ENCODE measurements at regions not wholly inside any gene's neighbourhood (a gene's known extent, or its start where the extent isn't known, plus 50 kb on each side); places are given as distances from the start of the nearest gene placed in this dataset.

DNA sequence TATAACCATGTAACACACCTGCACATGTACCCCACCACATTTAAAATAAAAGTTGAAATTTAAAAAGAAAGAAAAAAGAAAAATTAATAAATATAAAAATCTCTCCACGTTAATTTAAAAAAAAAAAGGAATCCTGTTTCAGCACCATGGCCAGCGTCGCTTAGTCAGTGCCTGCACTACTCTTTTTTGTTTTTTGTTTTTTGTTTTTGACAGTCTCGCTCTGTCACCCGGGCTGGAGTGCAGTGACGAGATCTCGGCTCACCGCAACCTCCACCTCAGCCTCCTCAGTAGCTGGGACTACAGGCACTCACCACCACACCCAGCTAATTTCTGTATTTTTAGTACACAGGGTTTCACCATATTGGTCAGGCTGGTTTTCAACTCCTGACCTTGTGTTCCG lies 835.9 kb downstream of the UQCRFS1 start:
- no peak for TF ChIP-seq YY1 (IDR thresholded peaks at IDR 0.05; ENCODE audit: insufficient read depth, insufficient read length)
- TF ChIP-seq SUZ12 (IDR thresholded peaks at IDR 0.05; ENCODE audit: extremely low read depth, insufficient read depth, insufficient read length) = no peak
- TF ChIP-seq ZNF274 (IDR thresholded peaks at IDR 0.05; ENCODE audit: low read depth, low read length) = no peak
- H3K36me3 ChIP-seq (ENCODE audit: insufficient read depth, insufficient read length, low read length) = no peaks in the 10 kb centered on the region
- no peak for DNase-seq (ENCODE audit: low read depth, low spot score)
- H3K9me3 ChIP-seq (ENCODE audit: insufficient read depth, low read length) = no peaks in the 10 kb centered on the region
- H3K4me1 ChIP-seq (ENCODE audit: insufficient read depth, insufficient read length) = no peaks in the 10 kb centered on the region
- H3K27me3 ChIP-seq (ENCODE audit: insufficient read depth, insufficient read length) = no peaks in the 10 kb centered on the region
- H3K9ac ChIP-seq (ENCODE audit: insufficient read length, low read depth) = no peak overlapping the region
- no peak overlapping the region for H3K4me3 ChIP-seq (ENCODE audit: insufficient read length, low read depth)

DNA sequence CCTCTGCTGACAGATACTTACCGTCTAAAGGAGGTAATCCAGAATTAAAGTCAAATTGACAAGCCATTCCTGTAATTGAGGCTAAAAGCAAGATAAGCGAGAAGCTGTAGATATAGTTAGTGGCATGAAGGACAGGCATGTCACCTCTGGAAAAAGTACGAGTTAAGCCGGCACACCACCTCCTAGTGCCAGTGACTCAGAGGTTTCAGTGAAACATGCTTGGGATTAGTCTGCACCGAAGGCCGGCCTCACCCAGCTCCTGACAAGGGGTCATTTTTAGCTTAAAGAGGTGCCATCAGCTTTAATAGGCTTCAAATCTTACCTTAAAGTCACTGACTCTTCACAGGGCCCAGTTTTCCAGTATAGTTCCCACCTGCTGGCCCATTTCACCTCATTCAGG lies 838.0 kb downstream of the UQCRFS1 start:
- Histone ChIP-seq H3K4me3 (ENCODE audit: insufficient read length, low read depth) (no peak overlapping the region), H3K9ac (ENCODE audit: insufficient read length, low read depth) (no peak overlapping the region), H3K4me1 (ENCODE audit: insufficient read depth, insufficient read length) (no peaks in the 10 kb centered on the region), H3K27me3 (ENCODE audit: insufficient read depth, insufficient read length) (no peaks in the 10 kb centered on the region), H3K9me3 (ENCODE audit: insufficient read depth, low read length) (no peaks in the 10 kb centered on the region), H3K36me3 (ENCODE audit: insufficient read depth, insufficient read length, low read length) (no peaks in the 10 kb centered on the region)
- TF ChIP-seq YY1 (IDR thresholded peaks at IDR 0.05; ENCODE audit: insufficient read depth, insufficient read length) = no peak
- TF ChIP-seq ZNF274 (IDR thresholded peaks at IDR 0.05; ENCODE audit: low read depth, low read length) = no peak
- TF ChIP-seq SUZ12 (IDR thresholded peaks at IDR 0.05; ENCODE audit: extremely low read depth, insufficient read depth, insufficient read length) = no peak
- DNase-seq (ENCODE audit: low read depth, low spot score) = no peak

DNA sequence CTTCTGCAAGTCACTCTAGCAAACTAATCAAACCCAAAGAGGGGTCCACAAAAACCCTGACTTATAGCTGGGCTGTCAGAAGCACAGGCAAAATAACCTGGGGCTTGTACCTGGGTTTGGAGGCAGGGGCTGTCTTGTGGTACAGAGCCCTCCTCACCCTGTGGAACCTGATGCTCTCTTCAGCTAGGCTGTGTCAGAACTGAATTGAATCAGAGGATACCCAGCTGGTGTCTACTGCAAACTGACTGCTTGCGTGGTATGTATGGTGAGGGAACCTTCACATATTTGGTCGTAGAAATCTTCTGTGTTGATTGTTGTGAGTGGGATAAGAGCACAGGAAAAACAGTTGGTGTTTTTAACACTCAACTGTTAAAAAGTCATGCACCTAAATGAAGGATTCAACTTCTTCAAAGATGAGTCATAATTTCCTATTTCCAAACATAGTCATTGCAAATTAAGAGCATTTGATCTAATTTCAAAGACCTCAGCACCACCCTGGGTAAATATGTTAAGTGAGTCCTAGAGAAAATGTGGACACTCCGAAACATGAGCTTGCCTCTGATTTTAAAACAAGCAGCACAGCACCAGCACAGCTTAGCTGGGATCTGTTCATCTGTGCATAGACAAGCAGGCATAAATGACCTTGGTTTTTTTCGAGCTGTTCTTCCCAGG lies 840.2 kb downstream of the UQCRFS1 start:
- no peaks in the 10 kb centered on the region for H3K9me3 ChIP-seq (ENCODE audit: insufficient read depth, low read length)
- no peaks in the 10 kb centered on the region for H3K27me3 ChIP-seq (ENCODE audit: insufficient read depth, insufficient read length)
- no peaks in the 10 kb centered on the region for H3K4me1 ChIP-seq (ENCODE audit: insufficient read depth, insufficient read length)
- TF ChIP-seq SUZ12 (IDR thresholded peaks at IDR 0.05; ENCODE audit: extremely low read depth, insufficient read depth, insufficient read length) (no peak), ZNF274 (IDR thresholded peaks at IDR 0.05; ENCODE audit: low read depth, low read length) (no peak), YY1 (IDR thresholded peaks at IDR 0.05; ENCODE audit: insufficient read depth, insufficient read length) (no peak)
- no peaks in the 10 kb centered on the region for H3K36me3 ChIP-seq (ENCODE audit: insufficient read depth, insufficient read length, low read length)
- H3K9ac ChIP-seq (ENCODE audit: insufficient read length, low read depth) = no peak overlapping the region
- no peak for DNase-seq (ENCODE audit: low read depth, low spot score)
- no peak overlapping the region for H3K4me3 ChIP-seq (ENCODE audit: insufficient read length, low read depth)

DNA sequence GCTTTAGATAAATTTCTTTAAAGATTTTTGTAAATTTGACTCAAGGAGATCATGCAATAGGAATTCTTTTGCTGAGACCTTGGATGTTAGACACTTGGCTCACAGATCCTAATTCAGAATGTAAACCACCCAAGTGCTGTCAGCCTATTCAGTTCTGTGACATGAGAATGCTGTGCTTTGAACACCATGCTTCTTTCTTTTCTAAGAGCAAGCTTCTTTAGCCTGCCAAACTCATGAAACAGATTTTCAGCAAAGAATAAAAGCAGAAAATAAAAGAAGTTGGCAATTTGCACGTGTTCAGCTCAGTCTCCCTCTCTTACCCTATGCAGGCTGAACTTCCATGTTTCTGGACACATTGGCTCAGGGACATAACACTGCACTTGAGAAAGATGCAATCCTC lies 845.8 kb downstream of the UQCRFS1 start:
- Histone ChIP-seq H3K9ac (ENCODE audit: insufficient read length, low read depth) (no peak overlapping the region), H3K9me3 (ENCODE audit: insufficient read depth, low read length) (no peaks in the 10 kb centered on the region), H3K27me3 (ENCODE audit: insufficient read depth, insufficient read length) (peaks cover 2% of the 10 kb centered on the region), H3K4me3 (ENCODE audit: insufficient read length, low read depth) (no peak overlapping the region), H3K4me1 (ENCODE audit: insufficient read depth, insufficient read length) (no peaks in the 10 kb centered on the region), H3K36me3 (ENCODE audit: insufficient read depth, insufficient read length, low read length) (no peaks in the 10 kb centered on the region)
- DNase-seq (ENCODE audit: low read depth, low spot score) = no peak
- no peak for TF ChIP-seq YY1 (IDR thresholded peaks at IDR 0.05; ENCODE audit: insufficient read depth, insufficient read length)
- TF ChIP-seq SUZ12 (IDR thresholded peaks at IDR 0.05; ENCODE audit: extremely low read depth, insufficient read depth, insufficient read length) = no peak
- no peak for TF ChIP-seq ZNF274 (IDR thresholded peaks at IDR 0.05; ENCODE audit: low read depth, low read length)

DNA sequence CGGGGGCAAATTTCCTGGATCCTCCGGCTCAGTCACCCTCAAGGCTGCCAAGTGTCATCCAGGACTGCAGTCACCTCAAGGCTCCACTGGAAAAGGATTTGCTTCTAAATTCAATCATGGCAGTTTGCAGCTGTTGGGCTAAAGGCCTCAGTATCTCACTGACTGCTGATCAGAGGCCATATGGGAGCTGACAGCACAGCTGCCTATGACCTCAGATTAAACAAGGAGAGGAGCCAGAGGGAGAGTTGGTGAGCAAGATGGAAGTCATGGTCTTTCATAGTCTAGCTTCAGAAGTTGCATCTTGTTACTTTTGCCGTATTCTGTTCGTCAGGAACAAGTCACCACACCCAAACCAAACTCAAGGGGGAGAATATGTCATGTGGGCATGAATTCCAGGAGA lies 849.7 kb downstream of the UQCRFS1 start:
- DNase-seq (ENCODE audit: low read depth, low spot score) = no peak
- Histone ChIP-seq H3K9me3 (ENCODE audit: insufficient read depth, low read length) (no peaks in the 10 kb centered on the region; the same call in 1 of the 2 replicates), H3K36me3 (ENCODE audit: insufficient read depth, insufficient read length, low read length) (no peaks in the 10 kb centered on the region), H3K27me3 (ENCODE audit: insufficient read depth, insufficient read length) (peaks cover 2% of the 10 kb centered on the region), H3K4me3 (ENCODE audit: insufficient read length, low read depth) (no peak overlapping the region), H3K9ac (ENCODE audit: insufficient read length, low read depth) (no peak overlapping the region), H3K4me1 (ENCODE audit: insufficient read depth, insufficient read length) (no peaks in the 10 kb centered on the region)
- TF ChIP-seq ZNF274 (IDR thresholded peaks at IDR 0.05; ENCODE audit: low read depth, low read length) (no peak), SUZ12 (IDR thresholded peaks at IDR 0.05; ENCODE audit: extremely low read depth, insufficient read depth, insufficient read length) (no peak), YY1 (IDR thresholded peaks at IDR 0.05; ENCODE audit: insufficient read depth, insufficient read length) (no peak)

GRCh38 chr19:28359431-28360414 lies 853.2 kb downstream of the UQCRFS1 start:
- Histone ChIP-seq H3K4me3 (ENCODE audit: insufficient read length, low read depth) (no peak overlapping the region), H3K9ac (ENCODE audit: insufficient read length, low read depth) (no peak overlapping the region), H3K36me3 (ENCODE audit: insufficient read depth, insufficient read length, low read length) (no peaks in the 10 kb centered on the region), H3K27me3 (ENCODE audit: insufficient read depth, insufficient read length) (no peaks in the 10 kb centered on the region), H3K4me1 (ENCODE audit: insufficient read depth, insufficient read length) (no peaks in the 10 kb centered on the region), H3K9me3 (ENCODE audit: insufficient read depth, low read length) (no peaks in the 10 kb centered on the region; the same call in 1 of the 2 replicates)
- DNase-seq (ENCODE audit: low read depth, low spot score) = no peak
- TF ChIP-seq ZNF274 (IDR thresholded peaks at IDR 0.05; ENCODE audit: low read depth, low read length) = no peak
- no peak for TF ChIP-seq SUZ12 (IDR thresholded peaks at IDR 0.05; ENCODE audit: extremely low read depth, insufficient read depth, insufficient read length)
- no peak for TF ChIP-seq YY1 (IDR thresholded peaks at IDR 0.05; ENCODE audit: insufficient read depth, insufficient read length)

DNA sequence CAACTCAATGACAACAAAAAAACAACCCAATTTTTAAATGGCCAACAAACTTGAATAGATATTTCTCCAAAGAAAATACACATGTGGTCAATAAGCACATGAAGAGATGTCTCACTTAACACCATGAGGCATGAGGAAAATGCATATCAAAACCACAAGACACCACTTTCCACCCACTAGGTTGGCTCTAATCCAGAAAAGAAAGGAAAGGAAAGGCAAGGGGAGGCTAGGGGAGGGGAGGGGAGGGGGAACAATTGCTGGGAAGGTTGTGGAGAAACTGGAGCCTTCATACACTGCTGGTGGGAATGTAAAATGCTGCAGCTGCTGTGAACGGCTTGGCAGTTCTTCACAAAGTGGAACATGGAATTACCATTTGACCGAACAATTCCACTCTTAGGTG lies 854.3 kb downstream of the UQCRFS1 start:
- no peak for DNase-seq (ENCODE audit: low read depth, low spot score)
- H3K4me1 ChIP-seq (ENCODE audit: insufficient read depth, insufficient read length) = no peaks in the 10 kb centered on the region
- no peaks in the 10 kb centered on the region for H3K27me3 ChIP-seq (ENCODE audit: insufficient read depth, insufficient read length)
- no peaks in the 10 kb centered on the region for H3K36me3 ChIP-seq (ENCODE audit: insufficient read depth, insufficient read length, low read length)
- no peaks in the 10 kb centered on the region; the same call in 1 of the 2 replicates for H3K9me3 ChIP-seq (ENCODE audit: insufficient read depth, low read length)
- no peak overlapping the region for H3K9ac ChIP-seq (ENCODE audit: insufficient read length, low read depth)
- no peak overlapping the region for H3K4me3 ChIP-seq (ENCODE audit: insufficient read length, low read depth)
- TF ChIP-seq SUZ12 (IDR thresholded peaks at IDR 0.05; ENCODE audit: extremely low read depth, insufficient read depth, insufficient read length) (no peak), YY1 (IDR thresholded peaks at IDR 0.05; ENCODE audit: insufficient read depth, insufficient read length) (no peak), ZNF274 (IDR thresholded peaks at IDR 0.05; ENCODE audit: low read depth, low read length) (no peak)

Data from NT2/D1 (cell line).